ENCODE measurements at regions not wholly inside any gene's neighbourhood (a gene's known extent, or its start where the extent isn't known, plus 50 kb on each side); places are given as distances from the start of the nearest gene placed in this dataset.

GRCh38 chr1:199264283-199264682 lies 625.4 kb downstream of the PTPRC start:
- TF ChIP-seq, protein P1, sequence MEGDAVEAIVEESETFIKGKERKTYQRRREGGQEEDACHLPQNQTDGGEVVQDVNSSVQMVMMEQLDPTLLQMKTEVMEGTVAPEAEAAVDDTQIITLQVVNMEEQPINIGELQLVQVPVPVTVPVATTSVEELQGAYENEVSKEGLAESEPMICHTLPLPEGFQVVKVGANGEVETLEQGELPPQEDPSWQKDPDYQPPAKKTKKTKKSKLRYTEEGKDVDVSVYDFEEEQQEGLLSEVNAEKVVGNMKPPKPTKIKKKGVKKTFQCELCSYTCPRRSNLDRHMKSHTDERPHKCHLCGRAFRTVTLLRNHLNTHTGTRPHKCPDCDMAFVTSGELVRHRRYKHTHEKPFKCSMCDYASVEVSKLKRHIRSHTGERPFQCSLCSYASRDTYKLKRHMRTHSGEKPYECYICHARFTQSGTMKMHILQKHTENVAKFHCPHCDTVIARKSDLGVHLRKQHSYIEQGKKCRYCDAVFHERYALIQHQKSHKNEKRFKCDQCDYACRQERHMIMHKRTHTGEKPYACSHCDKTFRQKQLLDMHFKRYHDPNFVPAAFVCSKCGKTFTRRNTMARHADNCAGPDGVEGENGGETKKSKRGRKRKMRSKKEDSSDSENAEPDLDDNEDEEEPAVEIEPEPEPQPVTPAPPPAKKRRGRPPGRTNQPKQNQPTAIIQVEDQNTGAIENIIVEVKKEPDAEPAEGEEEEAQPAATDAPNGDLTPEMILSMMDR (IDR thresholded peaks at IDR 0.05), result no peak
- TF ChIP-seq POLR2AphosphoS5 (IDR thresholded peaks at IDR 0.05) (no peak), POLR2A (IDR thresholded peaks at IDR 0.05) (no peak)

All from sigmoid colon (tissue), 4 donors.